ENCODE measurements at regions not wholly inside any gene's neighbourhood (a gene's known extent, or its start where the extent isn't known, plus 50 kb on each side); places are given as distances from the start of the nearest gene placed in this dataset.

GRCh38 chr18:11419338-11419737 is 190.1 kb upstream of the SLC35G4 start:
- H3K27me3 ChIP-seq = no peaks in the 10 kb centered on the region
- TF ChIP-seq CTCF (IDR thresholded peaks at IDR 0.05) = no peak
- no peaks in the 10 kb centered on the region for H3K9me3 ChIP-seq
- no peaks in the 10 kb centered on the region for H3K4me1 ChIP-seq (ENCODE audit: control insufficient read depth in 1 of 2, insufficient read depth in 1 of 2, low read depth in 1 of 2, low read length in 1 of 2)
- no peaks in the 10 kb centered on the region for H3K36me3 ChIP-seq
- H3K4me3 ChIP-seq (ENCODE audit: low read depth in 1 of 2, low read length in 1 of 2) = no peak overlapping the region
- no peak overlapping the region for H3K27ac ChIP-seq

- no peaks in the 10 kb centered on the region for H3K36me3 ChIP-seq
- H3K27me3 ChIP-seq = no peaks in the 10 kb centered on the region
- H3K9me3 ChIP-seq = no peaks in the 10 kb centered on the region
- H3K4me3 ChIP-seq (ENCODE audit: low read depth in 1 of 2, low read length in 1 of 2) = no peak overlapping the region
- H3K4me1 ChIP-seq (ENCODE audit: control insufficient read depth in 1 of 2, insufficient read depth in 1 of 2, low read depth in 1 of 2, low read length in 1 of 2) = no peaks in the 10 kb centered on the region
- TF ChIP-seq CTCF (IDR thresholded peaks at IDR 0.05) = no peak
- H3K27ac ChIP-seq = no peak overlapping the region
Measured at GRCh38 chr18:11412811-11413210, 196.6 kb upstream of the SLC35G4 start.

GRCh38 chr18:11411048-11411447 is 198.3 kb upstream of the SLC35G4 start:
- Histone ChIP-seq H3K27me3 (no peaks in the 10 kb centered on the region), H3K4me1 (ENCODE audit: control insufficient read depth in 1 of 2, insufficient read depth in 1 of 2, low read depth in 1 of 2, low read length in 1 of 2) (no peaks in the 10 kb centered on the region), H3K27ac (no peak overlapping the region), H3K4me3 (ENCODE audit: low read depth in 1 of 2, low read length in 1 of 2) (no peak overlapping the region), H3K9me3 (no peaks in the 10 kb centered on the region), H3K36me3 (no peaks in the 10 kb centered on the region)
- TF ChIP-seq CTCF (IDR thresholded peaks at IDR 0.05) = no peak

GRCh38 chr18:11408555-11409065 is 200.8 kb upstream of the SLC35G4 start:
- no peaks in the 10 kb centered on the region for H3K36me3 ChIP-seq

GRCh38 chr18:11407940-11408339 is 201.5 kb upstream of the SLC35G4 start:
- Histone ChIP-seq H3K9me3 (no peaks in the 10 kb centered on the region), H3K27ac (no peak overlapping the region), H3K4me1 (ENCODE audit: control insufficient read depth in 1 of 2, insufficient read depth in 1 of 2, low read depth in 1 of 2, low read length in 1 of 2) (no peaks in the 10 kb centered on the region), H3K36me3 (no peaks in the 10 kb centered on the region), H3K4me3 (ENCODE audit: low read depth in 1 of 2, low read length in 1 of 2) (no peak overlapping the region), H3K27me3 (no peaks in the 10 kb centered on the region)
- TF ChIP-seq CTCF (IDR thresholded peaks at IDR 0.05) = no peak

More at GRCh38 chr18:11408555-11409065, 200.8 kb upstream of the SLC35G4 start:
- no peak overlapping the region for H3K4me3 ChIP-seq (ENCODE audit: low read depth in 1 of 2, low read length in 1 of 2)
- H3K27me3 ChIP-seq = no peaks in the 10 kb centered on the region
- TF ChIP-seq CTCF (IDR thresholded peaks at IDR 0.05) = no peak
- no peaks in the 10 kb centered on the region for H3K4me1 ChIP-seq (ENCODE audit: control insufficient read depth in 1 of 2, insufficient read depth in 1 of 2, low read depth in 1 of 2, low read length in 1 of 2)
- no peaks in the 10 kb centered on the region for H3K9me3 ChIP-seq
- H3K27ac ChIP-seq = no peak overlapping the region

GRCh38 chr18:11405804-11406203 is 203.6 kb upstream of the SLC35G4 start:
- TF ChIP-seq CTCF (IDR thresholded peaks at IDR 0.05) = no peak
- Histone ChIP-seq H3K9me3 (no peaks in the 10 kb centered on the region), H3K36me3 (no peaks in the 10 kb centered on the region), H3K27ac (no peak overlapping the region), H3K4me1 (ENCODE audit: control insufficient read depth in 1 of 2, insufficient read depth in 1 of 2, low read depth in 1 of 2, low read length in 1 of 2) (no peaks in the 10 kb centered on the region), H3K27me3 (no peaks in the 10 kb centered on the region), H3K4me3 (ENCODE audit: low read depth in 1 of 2, low read length in 1 of 2) (no peak overlapping the region)

Measured in neutrophil (primary cell).